ENCODE measurements at regions not wholly inside any gene's neighbourhood (a gene's known extent, or its start where the extent isn't known, plus 50 kb on each side); places are given as distances from the start of the nearest gene placed in this dataset.

GRCh38 chr1:55894521-55894920 is 679.4 kb upstream of the USP24 start:
- TF ChIP-seq EZH2phosphoT487 (IDR thresholded peaks at IDR 0.05; ENCODE audit: insufficient read depth, low read depth) (no peak), EZH2 (IDR thresholded peaks at IDR 0.05; ENCODE audit: insufficient read depth, poor library complexity, severe bottlenecking) (no peak)
